Kasumi-1 (cell line): ENCODE measurements at regions not wholly inside any gene's neighbourhood (a gene's known extent, or its start where the extent isn't known, plus 50 kb on each side); places are given as distances from the start of the nearest gene placed in this dataset.
"Not testable (repeated sequence)": the region's sequence is repeated elsewhere in the genome, so short reads cannot be mapped to it uniquely, and the experiment has no call there.

Source experiments
- DNase-seq, 2 experiments: peaks; one replicate each; lab custom pipeline; 2025; lab: John Stamatoyannopoulos, UW

- no peak for DNase-seq
Observed at GRCh38 chrX:115968436-115969252, 201.9 kb upstream of the AGTR2 start.

GRCh38 chrX:115970718-115971117 is 199.8 kb upstream of the AGTR2 start:
- no peak for DNase-seq

GRCh38 chrX:115972717-115973116 is 197.8 kb upstream of the AGTR2 start:
- DNase-seq = no peak

- DNase-seq = no peak
Observed at GRCh38 chrX:115978068-115978467, 192.5 kb upstream of the AGTR2 start.

- DNase-seq = not testable (repeated sequence)
Observed at GRCh38 chrX:115983148-115983547, 187.4 kb upstream of the AGTR2 start.

- not testable (repeated sequence) for DNase-seq
Observed at GRCh38 chrX:115987464-115987863, 183.1 kb upstream of the AGTR2 start.

GRCh38 chrX:115988825-115989224 is 181.7 kb upstream of the AGTR2 start:
- peak; percentile 10 to 33 for DNase-seq

- no peak for DNase-seq
Observed at GRCh38 chrX:115989686-115990085, 180.9 kb upstream of the AGTR2 start.

- no peak for DNase-seq
Observed at GRCh38 chrX:116009346-116009745, 161.2 kb upstream of the AGTR2 start.

GRCh38 chrX:116009861-116010710 is 160.5 kb upstream of the AGTR2 start:
- DNase-seq = peak; percentile 6 to 30

GRCh38 chrX:116010939-116011338 is 159.6 kb upstream of the AGTR2 start:
- no peak for DNase-seq

- DNase-seq = no peak
Observed at GRCh38 chrX:116031331-116031730, 139.2 kb upstream of the AGTR2 start.
